Activated T-cell treated with anti-CD3 and anti-CD28 coated beads for 48 hours (primary cell): ENCODE measurements at regions not wholly inside any gene's neighbourhood (a gene's known extent, or its start where the extent isn't known, plus 50 kb on each side); places are given as distances from the start of the nearest gene placed in this dataset.
"Not testable (repeated sequence)": the region's sequence is repeated elsewhere in the genome, so short reads cannot be mapped to it uniquely, and the experiment has no call there.

Source experiments
- DNase-seq: peaks from one replicate; pipeline ENCODE4 v3.0.0-alpha.2; 2020; ENCODE audit warnings: low read depth

GRCh38 chr2:133977405-133977804 lies 276.5 kb upstream of the MGAT5 start:
- no peak for DNase-seq

GRCh38 chr2:133982256-133982655 lies 271.6 kb upstream of the MGAT5 start:
- no peak for DNase-seq

- no peak for DNase-seq
These were observed 268.3 kb upstream of the MGAT5 start for GRCh38 chr2:133985563-133985962.

GRCh38 chr2:133986081-133986837 lies 267.6 kb upstream of the MGAT5 start:
- no peak for DNase-seq

DNA sequence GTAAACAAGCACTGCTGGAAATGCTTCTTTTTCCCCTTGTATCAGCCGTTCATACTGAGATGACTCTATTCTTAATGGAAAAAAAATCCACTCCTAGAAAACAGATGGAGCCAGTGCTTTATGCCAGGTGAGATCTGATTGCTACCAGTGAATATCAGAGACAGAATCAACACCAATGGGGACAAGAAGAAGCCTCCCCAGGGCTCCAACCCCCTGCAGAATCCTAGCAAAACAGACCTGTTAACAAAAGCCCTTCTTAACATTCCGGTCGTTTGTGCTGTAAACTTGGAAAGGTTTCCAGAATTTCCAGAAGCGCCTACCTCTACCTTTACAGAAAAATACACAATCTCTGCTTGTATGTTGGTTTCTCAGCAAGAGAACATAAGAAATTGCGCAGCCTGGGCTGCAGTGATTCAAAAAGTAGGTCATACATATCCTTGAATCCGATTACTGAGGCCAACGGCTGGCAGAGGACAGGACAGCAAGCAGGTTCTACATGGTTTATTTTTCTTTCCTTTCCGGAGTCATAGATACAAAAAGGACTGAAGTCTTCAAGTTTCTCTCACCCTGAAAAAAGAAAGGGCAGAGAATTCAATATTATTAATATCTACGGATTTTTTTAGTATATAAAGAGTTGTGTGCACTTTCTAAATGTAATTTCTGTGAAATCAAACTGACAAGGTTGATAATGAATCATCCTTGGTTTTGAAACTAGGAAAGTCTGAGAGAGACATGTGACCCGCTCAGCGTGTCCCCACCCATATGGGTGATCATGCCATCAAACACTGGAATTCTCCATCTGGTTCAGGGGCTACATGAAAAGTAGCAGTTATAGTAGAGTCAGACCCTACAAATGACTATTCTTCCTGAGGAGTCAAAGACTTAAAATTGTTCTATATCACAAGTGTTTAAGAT lies 266.7 kb upstream of the MGAT5 start:
- DNase-seq = no peak

GRCh38 chr2:133988316-133988891 lies 265.5 kb upstream of the MGAT5 start:
- DNase-seq = no peak

GRCh38 chr2:133991606-133992168 lies 262.2 kb upstream of the MGAT5 start:
- DNase-seq = no peak

DNA sequence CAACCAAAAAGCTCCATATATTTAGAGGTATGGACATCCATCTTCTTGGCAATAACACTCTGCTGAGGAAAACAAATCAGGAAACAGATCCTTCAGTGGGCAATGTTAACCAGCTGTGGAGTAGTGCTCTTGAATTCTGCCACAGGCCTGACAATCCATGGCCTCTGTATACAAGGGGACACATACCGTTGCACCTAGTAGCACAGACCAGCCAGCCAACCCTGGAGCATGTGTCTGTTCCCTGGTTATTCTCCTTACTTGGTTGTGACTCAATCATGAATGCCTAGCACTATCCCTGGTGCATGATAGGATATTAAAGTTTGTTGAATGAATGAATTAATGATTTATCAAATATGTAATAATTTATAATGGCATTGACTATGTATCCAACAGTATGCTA lies 261.4 kb upstream of the MGAT5 start:
- no peak for DNase-seq

GRCh38 chr2:133993160-133993559 lies 260.7 kb upstream of the MGAT5 start:
- no peak for DNase-seq

DNA sequence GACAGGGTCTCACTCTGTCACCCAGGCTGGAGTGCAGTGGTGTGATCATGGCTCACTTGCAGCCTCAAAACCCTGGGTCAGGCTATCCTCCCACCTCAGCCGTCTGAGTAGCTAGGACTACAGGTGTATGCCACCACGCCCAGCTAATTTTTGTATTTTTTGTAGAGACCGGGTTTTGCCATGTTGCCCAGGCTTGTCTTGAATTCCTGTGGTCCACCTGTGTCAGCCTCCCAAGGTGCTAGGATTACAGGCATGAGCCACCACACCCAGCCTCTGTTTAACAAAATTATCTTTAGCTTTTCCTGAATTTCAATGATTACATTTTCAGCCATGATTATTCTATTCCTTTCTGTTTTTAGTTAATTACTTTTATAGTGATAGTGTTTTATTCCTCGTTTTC lies 255.1 kb upstream of the MGAT5 start:
- not testable (repeated sequence) for DNase-seq

GRCh38 chr2:134002391-134002790 lies 251.5 kb upstream of the MGAT5 start:
- DNase-seq = no peak

DNA sequence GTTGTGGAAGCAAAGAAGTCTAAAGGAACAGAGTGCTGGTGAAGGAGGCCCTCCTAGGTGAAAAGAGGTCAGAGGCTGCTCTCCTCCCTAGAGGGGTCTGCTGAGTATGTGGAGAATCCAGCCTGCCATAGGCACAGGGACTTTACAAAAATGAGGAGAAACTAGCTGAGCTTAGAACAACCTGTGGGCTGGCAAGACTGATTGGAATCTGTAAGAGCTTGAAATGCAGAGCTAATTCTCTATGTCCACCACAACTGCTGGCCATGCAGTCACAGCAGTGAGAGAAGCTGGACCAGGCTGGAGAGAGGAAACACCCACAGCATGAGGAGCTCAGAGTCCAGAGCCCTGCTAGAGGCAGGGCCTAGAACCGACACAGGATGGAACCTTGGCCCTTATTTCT lies 251.0 kb upstream of the MGAT5 start:
- no peak for DNase-seq

DNA sequence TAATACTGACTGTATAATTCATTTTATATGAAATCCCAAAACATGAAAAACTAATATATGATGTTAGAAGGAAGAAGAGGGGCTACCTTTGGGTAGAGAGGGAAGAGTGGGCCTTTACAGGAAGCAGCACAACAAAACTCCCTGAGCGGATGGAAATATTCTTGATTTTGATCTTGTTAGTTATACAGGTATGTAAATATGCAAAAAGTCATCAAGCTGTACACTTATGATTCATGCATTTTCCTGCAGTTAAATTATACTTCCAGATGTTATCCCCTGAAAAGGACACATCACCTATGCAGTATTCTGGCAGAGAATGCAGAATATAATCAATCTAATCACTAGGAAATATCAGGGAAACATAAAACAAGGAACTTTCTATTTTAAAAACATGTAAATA lies 249.4 kb upstream of the MGAT5 start:
- no peak for DNase-seq

DNA sequence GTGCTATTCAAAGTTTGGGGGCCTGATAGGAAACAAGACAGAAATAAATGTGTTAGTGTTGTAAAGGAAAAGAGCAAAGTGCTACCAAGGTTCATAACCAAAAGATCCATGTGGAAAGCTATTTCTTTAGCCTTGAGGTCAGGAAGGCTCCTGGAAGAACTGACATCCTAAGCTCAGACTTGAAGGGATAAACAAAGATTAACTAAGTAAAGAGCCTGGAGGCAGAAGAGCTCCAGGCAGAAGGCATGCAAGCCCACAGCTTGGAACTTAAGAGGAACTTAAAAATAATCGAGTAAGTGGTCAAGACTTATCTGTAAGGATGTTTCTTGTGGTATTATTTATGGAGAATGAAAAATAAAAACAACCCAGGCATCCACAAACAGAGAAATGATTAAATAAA lies 245.0 kb upstream of the MGAT5 start:
- no peak for DNase-seq

GRCh38 chr2:134009440-134009839 lies 244.4 kb upstream of the MGAT5 start:
- no peak for DNase-seq

GRCh38 chr2:134009906-134010305 lies 244.0 kb upstream of the MGAT5 start:
- DNase-seq = not testable (repeated sequence)

DNA sequence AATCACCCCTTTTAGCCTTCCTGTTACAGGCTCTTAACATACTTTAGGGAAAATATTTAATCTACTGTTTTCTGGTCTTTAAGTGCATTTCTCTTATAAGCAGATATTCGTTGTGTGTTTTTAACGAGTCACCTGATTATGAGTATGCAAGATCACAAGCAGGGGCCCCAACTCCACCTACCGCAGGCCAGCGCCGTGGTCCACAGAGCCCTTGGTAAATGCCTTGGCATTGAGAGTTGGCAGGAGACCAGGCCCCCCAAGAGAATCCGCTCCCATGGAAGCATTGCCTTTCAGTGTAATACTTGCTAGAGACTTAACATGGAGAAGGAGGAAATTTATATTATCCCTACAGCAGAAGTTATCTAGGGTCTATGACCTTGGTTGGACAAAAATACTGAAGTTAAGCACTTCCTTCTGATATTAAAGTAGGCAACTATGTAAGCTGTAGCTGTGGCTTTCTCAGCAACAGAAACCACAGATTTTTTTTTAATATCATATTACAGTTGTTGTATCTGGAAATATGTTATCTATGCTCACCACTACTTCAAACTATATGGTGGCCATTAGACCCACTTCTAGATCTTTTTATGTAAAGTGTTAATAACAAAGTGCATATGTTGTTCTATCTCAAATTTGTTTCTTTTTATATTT lies 241.8 kb upstream of the MGAT5 start:
- no peak for DNase-seq

- DNase-seq = no peak
These were observed 239.5 kb upstream of the MGAT5 start for GRCh38 chr2:134014196-134014960.

DNA sequence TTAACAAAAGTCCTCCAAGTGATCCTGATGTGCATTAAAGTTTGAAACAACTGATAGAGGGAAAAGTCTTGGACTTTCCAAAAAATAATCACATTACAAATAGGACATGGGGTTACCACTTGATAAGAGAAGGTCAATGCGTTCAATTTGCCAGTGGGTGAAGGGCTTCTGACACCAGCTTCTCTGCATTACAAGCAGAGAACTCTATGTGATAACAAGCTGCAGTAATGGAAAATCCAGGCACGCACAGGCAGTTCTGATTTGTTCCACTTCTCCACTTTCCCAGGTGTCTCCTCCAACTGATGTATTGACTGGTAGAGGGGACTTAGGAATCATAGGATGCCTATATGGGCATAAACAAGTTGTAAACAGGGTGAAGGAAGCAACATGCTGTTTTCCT lies 234.0 kb upstream of the MGAT5 start:
- no peak for DNase-seq

DNA sequence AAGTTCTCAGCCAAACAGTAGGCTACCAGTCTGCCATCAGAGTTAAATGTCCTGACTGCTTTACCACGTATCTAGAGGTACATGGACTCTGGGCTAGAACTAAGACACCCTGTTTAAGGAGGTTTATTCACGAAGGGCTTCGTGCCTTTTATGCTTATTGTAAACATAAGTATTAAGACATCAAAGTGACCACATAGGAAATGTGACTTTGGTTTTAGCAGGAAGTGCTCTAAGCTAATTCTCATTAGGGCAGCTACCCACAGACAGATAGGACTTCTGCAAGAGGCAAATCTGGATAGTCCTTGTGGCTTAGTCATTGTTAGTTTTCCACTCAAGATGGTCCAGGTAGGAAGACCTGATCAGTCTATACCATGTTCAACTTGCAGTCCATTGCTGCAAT lies 233.3 kb upstream of the MGAT5 start:
- DNase-seq = no peak

DNA sequence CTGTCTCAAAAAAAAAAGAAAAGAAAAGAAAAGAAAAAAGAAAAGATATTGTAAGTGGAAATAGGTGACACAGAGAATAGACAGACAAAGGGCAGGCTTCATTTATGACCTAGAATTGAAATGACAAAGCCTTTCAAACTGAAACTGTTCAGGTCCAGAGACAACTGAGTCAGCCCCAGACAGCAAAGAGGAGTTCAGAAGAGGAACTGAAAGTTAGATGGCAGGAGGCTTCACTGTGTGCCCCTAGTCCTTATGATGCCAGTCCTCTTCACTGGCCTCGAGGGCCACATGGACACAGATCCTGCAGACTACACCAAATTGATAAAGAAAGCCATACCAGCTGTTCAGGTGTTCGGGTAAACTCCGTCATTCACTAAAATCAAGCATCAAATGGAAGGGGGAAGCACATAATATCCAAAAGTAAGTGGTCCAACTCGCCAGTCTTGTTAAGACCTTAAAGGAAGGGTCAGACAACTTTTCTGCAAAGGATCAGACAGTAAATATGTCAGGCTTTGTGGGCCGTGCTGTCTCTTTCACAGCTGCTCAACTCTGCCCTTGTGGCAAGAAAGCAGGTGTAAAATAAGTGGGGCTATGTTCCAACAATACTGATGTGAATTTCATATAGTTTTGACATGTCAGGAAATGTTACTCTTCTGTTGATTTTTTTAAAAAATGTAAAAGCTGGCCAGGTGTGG lies 231.9 kb upstream of the MGAT5 start:
- DNase-seq = no peak
